Fibroblast of pulmonary artery (primary cell): ENCODE measurements at regions not wholly inside any gene's neighbourhood (a gene's known extent, or its start where the extent isn't known, plus 50 kb on each side); places are given as distances from the start of the nearest gene placed in this dataset.

ENCODE experiments used
- DNase-seq: peaks from one replicate; pipeline ENCODE4 v3.0.0-alpha.2; 2010; ENCODE audit warnings: low read depth
- H3K4me3 ChIP-seq: replicated peaks from 2 replicates; pipeline ENCODE4 v1.5.1; 2011; ENCODE audit warnings: low read depth, mild to moderate bottlenecking, control low read depth, low read length, moderate library complexity
- CTCF ChIP-seq: IDR thresholded peaks from 2 replicates; pipeline ENCODE4 v1.5.1; 2011; ENCODE audit warnings: mild to moderate bottlenecking, control low read depth, low read length, inconsistent platforms; ENCODE audit errors: missing control alignments

GRCh38 chr9:38276771-38277439 lies 115.6 kb upstream of the ALDH1B1 start:
- no peak for TF ChIP-seq CTCF
- DNase-seq: no peak
- no peak overlapping the region for H3K4me3 ChIP-seq

GRCh38 chr9:38274800-38275199 lies 117.7 kb upstream of the ALDH1B1 start:
- TF ChIP-seq CTCF: no peak
- no peak overlapping the region for H3K4me3 ChIP-seq
- DNase-seq: no peak

GRCh38 chr9:38272710-38273109 lies 119.8 kb upstream of the ALDH1B1 start:
- TF ChIP-seq CTCF: no peak
- DNase-seq: no peak
- no peak overlapping the region for H3K4me3 ChIP-seq

- no peak overlapping the region for H3K4me3 ChIP-seq
- DNase-seq: no peak
- no peak for TF ChIP-seq CTCF
Measured at GRCh38 chr9:38271666-38272241, 120.7 kb upstream of the ALDH1B1 start.

- H3K4me3 ChIP-seq: no peak overlapping the region
- TF ChIP-seq CTCF: no peak
- no peak for DNase-seq
Measured at GRCh38 chr9:38269775-38270174, 122.7 kb upstream of the ALDH1B1 start.

- peak; percentile 33 for TF ChIP-seq CTCF
- DNase-seq: peak; percentile 57
- H3K4me3 ChIP-seq: no peak overlapping the region
Measured at GRCh38 chr9:38263532-38263931, 129.0 kb upstream of the ALDH1B1 start.
